Epithelial cell of esophagus (primary cell): ENCODE measurements at regions not wholly inside any gene's neighbourhood (a gene's known extent, or its start where the extent isn't known, plus 50 kb on each side); places are given as distances from the start of the nearest gene placed in this dataset.

Experiments used
- DNase-seq: peaks from one replicate; pipeline ENCODE4 v3.0.0; 2010; ENCODE audit warnings: low read depth
- H3K4me3 ChIP-seq: 2 replicates; pipeline ENCODE4 v1.5.1; 2011; ENCODE audit warnings: mild to moderate bottlenecking, low read length, control low read depth
- CTCF ChIP-seq: IDR thresholded peaks from 2 replicates; pipeline ENCODE4 v1.5.1; 2011; ENCODE audit warnings: low read depth, mild to moderate bottlenecking, low read length, control low read depth, inconsistent platforms; ENCODE audit not compliant: insufficient read depth; ENCODE audit errors: missing control alignments

GRCh38 chr7:115883629-115884028 lies 146.9 kb downstream of the TFEC start:
- TF ChIP-seq CTCF = no peak
- no peak overlapping the region for H3K4me3 ChIP-seq
- DNase-seq = no peak

GRCh38 chr7:115881476-115881875 lies 149.1 kb downstream of the TFEC start:
- no peak overlapping the region for H3K4me3 ChIP-seq
- no peak for DNase-seq
- no peak for TF ChIP-seq CTCF

- no peak overlapping the region for H3K4me3 ChIP-seq
- peak; percentile 8 for DNase-seq
- TF ChIP-seq CTCF = no peak
These were observed 151.4 kb downstream of the TFEC start for GRCh38 chr7:115879171-115879570.

GRCh38 chr7:115869801-115870200 lies 160.8 kb downstream of the TFEC start:
- DNase-seq = no peak
- TF ChIP-seq CTCF = no peak

GRCh38 chr7:115869190-115869589 lies 161.4 kb downstream of the TFEC start:
- no peak overlapping the region for H3K4me3 ChIP-seq
- TF ChIP-seq CTCF = no peak
- DNase-seq = no peak

More at GRCh38 chr7:115869801-115870200, 160.8 kb downstream of the TFEC start:
- no peak overlapping the region for H3K4me3 ChIP-seq

- no peak overlapping the region for H3K4me3 ChIP-seq
- TF ChIP-seq CTCF = no peak
- DNase-seq = no peak
These were observed 162.2 kb downstream of the TFEC start for GRCh38 chr7:115868369-115868768.

- TF ChIP-seq CTCF = no peak
- H3K4me3 ChIP-seq = no peak overlapping the region
- no peak for DNase-seq
These were observed 166.5 kb downstream of the TFEC start for GRCh38 chr7:115864082-115864481.
